Progenitor cell of endocrine pancreas (in vitro differentiated cells): ENCODE measurements at regions not wholly inside any gene's neighbourhood (a gene's known extent, or its start where the extent isn't known, plus 50 kb on each side); places are given as distances from the start of the nearest gene placed in this dataset.

Experiments
- DNase-seq: peaks from one replicate; pipeline ENCODE4 v3.0.0; 2021; ENCODE audit warnings: low spot score; ENCODE audit not compliant: unreplicated experiment
- H3K27ac Mint-ChIP-seq: 2 replicates; pipeline ENCODE4 v1.8.0; 2021; ENCODE audit warnings: mild to moderate bottlenecking, moderate library complexity, mixed read lengths
- H3K27me3 Mint-ChIP-seq: 2 replicates; pipeline ENCODE4 v1.8.0; 2021; ENCODE audit warnings: mixed read lengths
- H3K36me3 Mint-ChIP-seq: 2 replicates; pipeline ENCODE4 v1.8.0; 2022; ENCODE audit warnings: mixed read lengths; ENCODE audit not compliant: insufficient read depth
- H3K4me1 Mint-ChIP-seq: 2 replicates; pipeline ENCODE4 v1.8.0; 2021; ENCODE audit warnings: low read depth, mixed read lengths
- H3K4me3 Mint-ChIP-seq: 2 replicates; pipeline ENCODE4 v1.8.0; 2021; ENCODE audit warnings: low read depth, mild to moderate bottlenecking, moderate library complexity, mixed read lengths
- H3K9me3 Mint-ChIP-seq: 2 replicates; pipeline ENCODE4 v1.8.0; 2021; ENCODE audit warnings: low read depth, mixed read lengths
- CTCF ChIP-seq: fragments of 200-600 bp; sonication (generic); IDR thresholded peaks from one replicate; pipeline ENCODE4 v1.5.0; 2021; ENCODE audit warnings: antibody characterized with exemption, mild to moderate bottlenecking; ENCODE audit not compliant: unreplicated experiment

- Mint-ChIP-seq H3K27me3 (no peaks in the 10 kb centered on the region), H3K27ac (no peak overlapping the region), H3K4me3 (no peak overlapping the region), H3K36me3 (no peaks in the 10 kb centered on the region), H3K9me3 (peaks cover 8% of the 10 kb centered on the region), H3K4me1 (no peaks in the 10 kb centered on the region)
- no peak for DNase-seq
- TF ChIP-seq CTCF = no peak
Observed at GRCh38 chr17:53907435-53907834, 84.7 kb downstream of the KIF2B start.

- Mint-ChIP-seq H3K27ac (no peak overlapping the region), H3K27me3 (no peaks in the 10 kb centered on the region), H3K9me3 (no peaks in the 10 kb centered on the region), H3K4me3 (no peak overlapping the region), H3K4me1 (no peaks in the 10 kb centered on the region), H3K36me3 (no peaks in the 10 kb centered on the region)
- no peak for TF ChIP-seq CTCF
- DNase-seq = no peak
Observed at GRCh38 chr17:53909802-53910201, 87.1 kb downstream of the KIF2B start.

GRCh38 chr17:53912117-53912516 lies 89.4 kb downstream of the KIF2B start:
- no peaks in the 10 kb centered on the region for H3K27me3 Mint-ChIP-seq
- H3K36me3 Mint-ChIP-seq = no peaks in the 10 kb centered on the region
- H3K4me3 Mint-ChIP-seq = no peak overlapping the region
- H3K4me1 Mint-ChIP-seq = no peaks in the 10 kb centered on the region
- no peak for DNase-seq
- no peak overlapping the region for H3K27ac Mint-ChIP-seq
- no peaks in the 10 kb centered on the region for H3K9me3 Mint-ChIP-seq
- no peak for TF ChIP-seq CTCF

- TF ChIP-seq CTCF = no peak
- Mint-ChIP-seq H3K27me3 (no peaks in the 10 kb centered on the region), H3K4me3 (no peak overlapping the region), H3K27ac (no peak overlapping the region), H3K36me3 (no peaks in the 10 kb centered on the region), H3K9me3 (no peaks in the 10 kb centered on the region), H3K4me1 (peaks cover 9% of the 10 kb centered on the region)
- no peak for DNase-seq
Observed at GRCh38 chr17:53919356-53919755, 96.6 kb downstream of the KIF2B start.

GRCh38 chr17:53924530-53925455 lies 102.1 kb downstream of the KIF2B start:
- H3K9me3 Mint-ChIP-seq = peaks cover 7% of the 10 kb centered on the region
- H3K27me3 Mint-ChIP-seq = no peaks in the 10 kb centered on the region
- TF ChIP-seq CTCF = no peak
- no peak for DNase-seq
- H3K4me3 Mint-ChIP-seq = no peak overlapping the region
- H3K27ac Mint-ChIP-seq = no peak overlapping the region
- H3K36me3 Mint-ChIP-seq = no peaks in the 10 kb centered on the region
- peaks cover 19% of the 10 kb centered on the region for H3K4me1 Mint-ChIP-seq
